HG02852 (cell line): ENCODE measurements at regions not wholly inside any gene's neighbourhood (a gene's known extent, or its start where the extent isn't known, plus 50 kb on each side); places are given as distances from the start of the nearest gene placed in this dataset.
"Not testable (repeated sequence)": the region's sequence is repeated elsewhere in the genome, so short reads cannot be mapped to it uniquely, and the experiment has no call there.

ENCODE experiments used
- ATAC-seq: cut with Tn5 transposase; IDR thresholded peaks from one replicate; pipeline ENCODE4 v1.9.1; 2021; ENCODE audit warnings: mild to moderate bottlenecking, moderate library complexity; ENCODE audit not compliant: unreplicated experiment

- ATAC-seq = no peak
Observed at GRCh38 chr4:188717661-188718060, 578.4 kb downstream of the TRIML1 start.

- no peak for ATAC-seq
Observed at GRCh38 chr4:188719794-188720193, 580.6 kb downstream of the TRIML1 start.

DNA sequence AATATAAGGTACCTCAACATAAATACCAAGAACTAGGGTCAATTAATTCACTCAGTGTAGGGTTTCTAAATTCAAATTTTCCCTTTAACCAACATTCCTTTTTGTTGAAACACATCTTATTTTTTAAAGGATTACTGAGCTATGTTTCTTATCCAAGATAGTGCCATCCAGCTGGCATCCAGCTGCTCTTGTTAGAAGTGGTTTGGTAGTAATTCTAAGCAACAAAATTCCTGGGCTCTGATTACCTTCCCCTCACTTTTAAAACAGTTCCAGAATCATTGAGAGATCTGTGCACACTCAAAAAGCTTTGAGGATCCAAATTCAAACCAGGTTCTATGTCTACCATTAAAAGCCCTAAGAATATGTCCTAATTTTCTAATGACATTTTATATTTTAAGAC is 583.7 kb downstream of the TRIML1 start:
- no peak for ATAC-seq

DNA sequence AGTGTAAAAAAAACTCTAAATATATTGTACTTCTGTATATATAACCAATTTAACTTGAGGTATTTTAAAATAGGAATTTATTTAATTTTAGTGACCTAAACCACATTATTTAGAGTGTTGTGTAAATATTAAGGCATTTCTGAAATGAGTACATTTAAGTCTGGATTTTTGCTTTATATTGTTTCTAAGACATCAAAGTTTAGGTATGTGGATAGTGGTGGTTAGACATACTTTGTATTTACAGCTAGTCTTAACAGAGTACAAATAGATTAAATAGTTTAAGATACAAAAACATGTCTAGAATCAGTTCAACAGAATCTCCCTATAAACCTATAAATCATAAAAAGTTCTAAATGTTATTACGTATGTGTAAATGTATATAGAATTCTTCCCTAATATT is 588.5 kb downstream of the TRIML1 start:
- no peak for ATAC-seq

- no peak for ATAC-seq
Observed at GRCh38 chr4:188728359-188728758, 589.1 kb downstream of the TRIML1 start.

DNA sequence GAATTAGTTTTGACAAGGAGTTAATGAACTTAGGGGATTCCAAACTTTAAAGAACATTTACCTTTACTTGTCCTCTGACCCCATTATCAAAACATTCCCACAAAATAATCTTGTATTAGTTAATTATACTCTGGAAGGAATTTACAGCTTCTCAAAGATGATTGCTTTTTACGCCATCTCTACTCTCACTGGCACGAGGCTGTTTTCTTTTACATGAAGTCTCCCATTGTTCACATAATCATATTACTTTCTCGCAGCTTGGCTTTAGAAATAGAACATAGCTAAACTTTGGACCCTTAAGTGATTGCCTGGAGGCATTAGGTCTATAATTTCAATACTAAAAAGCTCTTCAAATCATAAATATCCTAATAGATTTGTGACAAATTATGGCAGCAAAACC is 592.9 kb downstream of the TRIML1 start:
- ATAC-seq = no peak

DNA sequence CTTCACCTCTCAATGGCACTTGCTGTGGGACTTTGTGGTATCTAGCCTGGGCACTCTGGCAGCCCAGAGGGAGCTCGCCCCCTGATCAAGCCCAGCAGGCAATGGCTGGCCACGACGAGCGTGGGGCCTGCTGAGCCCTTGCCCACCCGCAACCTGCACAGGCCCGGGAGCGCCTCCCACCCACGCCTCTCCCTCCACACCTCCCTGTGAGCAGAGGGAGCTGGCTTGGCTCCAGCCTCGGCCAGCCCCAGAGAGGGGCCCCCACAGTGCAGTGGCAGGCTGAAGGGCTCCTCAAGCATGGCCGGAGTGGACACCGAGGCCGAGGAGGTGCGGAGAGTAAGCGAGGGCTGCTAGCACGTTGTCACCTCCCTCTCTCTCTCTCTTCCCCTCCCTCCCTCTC is 595.8 kb downstream of the TRIML1 start:
- ATAC-seq = no peak

DNA sequence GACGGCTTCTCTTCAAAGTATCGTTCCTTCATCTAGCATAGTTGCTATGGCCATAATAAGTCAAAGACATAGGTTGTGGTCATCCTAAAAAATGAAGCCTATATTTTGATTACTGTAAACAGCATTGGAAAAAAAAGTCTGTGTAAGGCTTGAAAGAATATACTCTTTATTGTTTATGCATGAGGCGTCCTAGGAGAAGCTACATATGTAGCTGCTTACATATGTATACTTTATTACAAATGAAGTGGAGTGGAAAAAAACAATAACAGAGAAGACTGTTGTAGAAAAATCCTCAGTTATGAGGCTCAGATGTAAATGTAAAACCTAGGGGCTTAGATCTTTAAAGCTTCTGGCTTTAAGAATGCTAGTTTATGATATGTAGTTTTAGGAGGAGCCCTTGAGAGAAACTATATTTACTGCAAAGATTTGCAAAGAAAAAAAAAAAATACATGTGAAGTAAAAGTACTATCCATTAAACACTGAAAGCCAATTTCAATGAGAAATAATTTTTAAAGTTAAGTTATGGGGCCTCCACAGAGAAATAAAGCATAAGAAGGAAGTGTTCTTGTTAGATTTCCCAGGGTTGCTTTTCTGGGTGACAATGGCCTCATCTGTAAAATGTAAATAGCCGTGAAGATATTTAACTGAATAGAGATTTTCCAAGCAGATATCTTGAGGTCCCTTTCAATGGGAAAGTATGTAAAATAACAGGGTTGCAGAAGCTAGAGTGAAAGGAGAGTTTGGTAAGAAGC is 598.2 kb downstream of the TRIML1 start:
- ATAC-seq = no peak

GRCh38 chr4:188738290-188738689 is 599.0 kb downstream of the TRIML1 start:
- ATAC-seq = not testable (repeated sequence)

- ATAC-seq = not testable (repeated sequence)
Observed at GRCh38 chr4:188740172-188740571, 600.9 kb downstream of the TRIML1 start.

DNA sequence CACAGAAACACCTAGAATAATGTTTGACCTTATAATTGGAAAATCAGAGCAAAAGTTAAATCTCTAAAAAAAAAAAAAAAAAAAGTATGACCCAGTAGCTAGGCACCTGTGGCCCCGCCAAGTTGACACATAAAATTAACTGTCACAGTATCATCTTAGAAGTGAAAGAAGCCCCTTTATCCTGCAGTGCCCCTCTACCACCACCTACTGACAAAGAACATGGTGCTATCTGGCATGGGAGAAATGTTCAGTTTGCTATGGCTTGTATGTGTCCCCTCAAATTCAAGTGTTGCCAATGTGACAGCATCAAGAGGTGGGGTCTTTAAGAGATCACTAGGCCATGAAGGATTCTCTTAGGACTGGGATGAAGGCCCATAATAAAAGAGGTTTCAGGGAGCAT is 601.5 kb downstream of the TRIML1 start:
- not testable (repeated sequence) for ATAC-seq

- ATAC-seq = no peak
Observed at GRCh38 chr4:188754372-188755002, 615.2 kb downstream of the TRIML1 start.

DNA sequence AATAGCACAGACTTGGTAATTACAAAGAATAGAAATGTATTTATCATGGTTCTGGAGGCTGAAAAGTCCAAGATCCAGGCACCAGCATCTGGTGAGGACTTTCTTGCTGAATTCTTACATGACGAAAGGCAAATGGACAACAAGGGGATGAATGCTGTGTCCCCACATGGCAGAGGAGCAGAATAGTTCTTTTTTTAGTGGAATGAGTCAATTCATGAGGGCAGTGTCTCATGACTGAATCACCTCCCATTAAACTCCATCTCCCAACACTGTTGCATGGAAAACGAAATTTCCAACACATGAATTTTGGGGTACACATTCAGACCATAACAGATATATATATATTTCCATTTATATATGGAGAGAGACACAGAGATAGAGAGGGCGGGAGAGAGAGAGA is 628.3 kb downstream of the TRIML1 start:
- no peak for ATAC-seq

DNA sequence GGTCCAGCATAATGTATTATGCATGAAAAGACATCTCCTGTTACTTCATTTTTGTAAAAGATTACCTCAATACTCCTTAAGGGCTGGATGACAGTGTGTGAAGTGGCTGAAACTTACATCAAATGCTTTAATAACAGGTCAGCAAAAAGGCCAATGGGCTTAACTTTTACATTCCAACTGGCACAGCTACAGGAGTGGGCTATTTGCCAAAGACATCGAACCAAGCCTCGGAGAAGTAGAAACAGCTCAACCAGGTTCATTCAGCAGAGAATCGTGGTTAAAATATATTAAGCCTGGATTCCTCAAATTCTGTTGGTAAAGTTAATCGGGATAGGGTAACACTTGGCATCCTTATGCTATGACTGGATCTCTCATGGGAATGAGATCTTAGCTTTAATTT is 639.7 kb downstream of the TRIML1 start:
- no peak for ATAC-seq

GRCh38 chr4:188779581-188779980 is 640.3 kb downstream of the TRIML1 start:
- no peak for ATAC-seq

DNA sequence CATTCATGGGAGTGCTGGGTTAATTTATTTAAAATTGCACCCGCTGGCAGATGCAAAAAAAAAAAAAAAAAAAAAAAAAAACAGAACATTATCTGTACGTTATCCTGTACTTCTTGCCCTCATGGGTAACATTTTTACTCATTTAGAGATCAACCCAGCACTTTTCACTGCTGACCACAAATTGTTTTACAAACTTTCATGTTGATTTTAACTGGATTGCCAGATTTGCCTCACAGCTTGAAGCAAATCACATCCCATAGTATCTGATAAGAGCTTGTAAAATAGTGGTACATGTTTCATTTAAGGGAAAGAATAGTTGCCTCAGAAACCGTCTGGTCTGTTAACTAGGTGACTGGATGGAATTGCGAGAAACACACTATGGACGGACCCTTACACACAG is 640.8 kb downstream of the TRIML1 start:
- ATAC-seq = no peak

GRCh38 chr4:188780686-188781085 is 641.4 kb downstream of the TRIML1 start:
- ATAC-seq = no peak

DNA sequence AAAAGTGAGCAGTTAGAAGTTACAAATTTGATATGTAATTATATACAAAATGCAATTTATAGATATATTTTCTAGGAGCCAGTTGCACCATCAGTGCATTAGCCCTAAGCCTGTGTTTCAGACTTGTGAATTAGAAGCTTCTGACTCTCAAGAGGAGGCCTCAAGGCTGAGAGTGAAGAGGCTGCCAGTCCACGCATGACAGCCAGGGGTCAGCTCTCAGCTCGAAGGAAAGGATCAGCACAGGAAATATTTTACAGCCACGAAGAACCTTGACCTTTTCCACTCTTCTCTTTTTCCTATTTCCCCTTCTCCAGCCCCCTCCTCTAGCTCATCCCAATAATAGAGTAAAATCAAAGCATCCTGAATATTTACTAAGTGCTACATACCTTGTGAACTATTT is 642.4 kb downstream of the TRIML1 start:
- ATAC-seq = no peak

GRCh38 chr4:188783175-188783574 is 643.9 kb downstream of the TRIML1 start:
- ATAC-seq = no peak

- no peak for ATAC-seq
Observed at GRCh38 chr4:188783606-188784160, 644.4 kb downstream of the TRIML1 start.

- ATAC-seq = not testable (repeated sequence)
Observed at GRCh38 chr4:188796600-188796999, 657.4 kb downstream of the TRIML1 start.

DNA sequence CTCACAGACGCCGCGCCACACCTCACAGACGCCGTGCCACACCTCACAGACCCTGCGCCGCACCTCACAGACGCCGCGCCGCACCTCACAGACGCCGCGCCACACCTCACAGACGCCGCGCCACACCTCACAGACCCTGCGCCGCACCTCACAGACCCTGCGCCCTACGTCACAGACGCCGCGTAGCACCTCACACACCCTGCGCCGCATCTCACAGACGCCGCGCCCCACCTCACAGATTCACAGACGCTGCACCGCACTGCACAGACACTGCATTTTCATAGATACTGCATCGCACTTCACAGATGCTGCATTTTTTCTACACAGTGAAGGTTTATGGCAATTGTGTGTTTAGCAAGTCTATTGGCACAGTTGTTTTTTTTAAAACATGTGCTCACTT is 657.8 kb downstream of the TRIML1 start:
- not testable (repeated sequence) for ATAC-seq
